Loucy (cell line): ENCODE measurements at regions not wholly inside any gene's neighbourhood (a gene's known extent, or its start where the extent isn't known, plus 50 kb on each side); places are given as distances from the start of the nearest gene placed in this dataset.

Experiments
- H2AFZ ChIP-seq: fragments of 200-600 bp; sonication (generic); 2 replicates; pipeline ENCODE4 v1.6.0; 2016; ENCODE audit warnings: antibody characterized with exemption, mild to moderate bottlenecking, low read length, moderate library complexity
- H3F3A ChIP-seq: fragments of 200-600 bp; 2 replicates; pipeline ENCODE4 v1.6.0; 2016; ENCODE audit warnings: antibody characterized with exemption, low read depth, mild to moderate bottlenecking
- H3K27me3 ChIP-seq: fragments of 200-600 bp; sonication (generic); 2 replicates; pipeline ENCODE4 v1.6.1; 2014; ENCODE audit warnings: low read length, mild to moderate bottlenecking; ENCODE audit not compliant: insufficient read depth, poor library complexity, severe bottlenecking
- H3K36me3 ChIP-seq: fragments of 200-600 bp; sonication (generic); 2 replicates; pipeline ENCODE4 v1.6.1; 2016; ENCODE audit warnings: low read length; ENCODE audit not compliant: insufficient read depth
- H3K4me1 ChIP-seq: fragments of 200-600 bp; sonication (generic); 2 replicates; pipeline ENCODE4 v1.5.1; 2014; ENCODE audit warnings: low read length, mild to moderate bottlenecking; ENCODE audit not compliant: insufficient read depth, poor library complexity, severe bottlenecking
- H3K4me2 ChIP-seq: fragments of 200-600 bp; sonication (generic); 2 replicates; pipeline ENCODE4 v1.6.0; 2014; ENCODE audit warnings: antibody characterized with exemption, low read length, low read depth, mild to moderate bottlenecking; ENCODE audit not compliant: poor library complexity, severe bottlenecking
- H3K4me3 ChIP-seq: fragments of 200-600 bp; sonication (generic); 2 replicates; pipeline ENCODE4 v1.5.1; 2014; ENCODE audit warnings: low read length, mild to moderate bottlenecking, mixed read lengths; ENCODE audit not compliant: poor library complexity, severe bottlenecking
- H3K79me2 ChIP-seq: fragments of 200-600 bp; sonication (generic); 2 replicates; pipeline ENCODE4 v1.6.1; 2014; ENCODE audit warnings: low read length; ENCODE audit not compliant: insufficient read depth
- H3K9ac ChIP-seq: fragments of 200-600 bp; sonication (generic); 2 replicates; pipeline ENCODE4 v1.6.0; 2014; ENCODE audit warnings: mild to moderate bottlenecking, low read depth, low read length, moderate library complexity; ENCODE audit not compliant: poor library complexity, severe bottlenecking
- H3K9me2 ChIP-seq: fragments of 200-600 bp; sonication (generic); replicated peaks from 2 replicates; pipeline ENCODE4 v1.6.1; 2016; ENCODE audit warnings: low read depth, low read length, mixed read lengths
- H3K9me3 ChIP-seq: fragments of 200-600 bp; sonication (generic); 2 replicates; pipeline ENCODE4 v1.6.1; 2014; ENCODE audit warnings: mild to moderate bottlenecking, antibody characterized with exemption, low read length, low read depth; ENCODE audit not compliant: insufficient read depth
- H4K20me1 ChIP-seq: fragments of 200-600 bp; sonication (generic); 2 replicates; pipeline ENCODE4 v1.6.0; 2014; ENCODE audit warnings: antibody characterized with exemption, low read length, mild to moderate bottlenecking; ENCODE audit not compliant: insufficient read depth, poor library complexity, severe bottlenecking
- EZH2phosphoT487 ChIP-seq: fragments of 200-600 bp; IDR thresholded peaks from 2 replicates; pipeline ENCODE4 v1.6.1; 2018; ENCODE audit warnings: antibody characterized with exemption, mild to moderate bottlenecking, moderate library complexity, borderline replicate concordance
- TF ChIP-seq, protein P1 (sequence below): fragments of 200-600 bp; sonication (generic); conservative IDR thresholded peaks from 2 replicates; pipeline ENCODE4 v1.5.1; 2014; ENCODE audit warnings: mild to moderate bottlenecking, antibody characterized with exemption, low read length

DNA sequence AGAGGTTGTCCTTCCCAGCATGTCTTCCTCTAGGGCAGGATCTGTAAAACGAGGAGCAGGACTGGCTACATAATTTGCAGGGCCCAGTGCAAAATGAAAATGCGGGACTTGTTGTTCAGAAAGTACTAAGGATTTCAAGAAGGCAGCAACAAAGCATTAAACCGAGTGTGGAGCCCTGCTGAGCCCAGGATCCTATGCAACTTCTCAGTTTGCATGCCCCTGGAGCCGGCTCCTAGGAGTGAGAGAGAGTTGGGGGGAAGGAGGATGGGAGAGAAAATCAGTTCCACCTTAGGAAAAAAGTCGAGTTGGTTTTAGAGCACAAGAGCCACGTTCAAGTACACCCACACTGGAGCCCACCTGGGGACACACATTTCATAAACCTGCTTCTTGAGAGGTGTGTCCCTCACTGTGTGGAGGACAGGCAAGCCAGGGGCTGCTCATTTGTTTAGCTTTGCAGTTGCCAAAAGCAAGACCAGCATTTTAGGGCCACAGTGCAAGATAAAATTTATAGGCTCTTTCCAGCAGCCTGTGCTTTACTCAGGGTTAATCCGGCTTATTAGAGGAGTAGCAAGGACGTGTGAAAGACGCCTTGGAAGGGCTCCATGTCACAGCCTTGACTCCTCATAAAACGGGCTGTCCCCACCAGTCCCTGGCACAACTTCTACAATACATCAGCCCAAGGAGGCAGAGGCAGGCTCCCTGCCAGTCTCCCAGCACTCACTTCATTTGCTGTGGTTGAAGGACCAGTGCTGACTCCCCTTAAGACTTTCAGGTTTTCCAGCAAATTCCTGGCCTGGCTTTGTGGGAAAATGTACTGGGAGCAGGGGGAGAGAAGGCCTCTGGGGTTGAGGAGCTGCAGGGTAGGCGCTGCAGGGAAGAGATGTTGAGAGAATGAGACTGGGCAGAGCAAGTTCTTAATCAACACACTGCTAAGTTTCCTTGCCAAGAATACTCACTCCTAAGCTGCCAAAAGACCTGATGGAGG lies 159.7 kb upstream of the SEMA6A start:
- Histone ChIP-seq H3K36me3 (no peaks in the 10 kb centered on the region), H3K9me3 (no peaks in the 10 kb centered on the region), H4K20me1 (no peaks in the 10 kb centered on the region), H3K4me3 (no peak overlapping the region), H3F3A (no peaks in the 10 kb centered on the region), H3K79me2 (no peaks in the 10 kb centered on the region), H3K9ac (no peak overlapping the region), H3K27me3 (no peaks in the 10 kb centered on the region), H3K4me1 (no peaks in the 10 kb centered on the region), H2AFZ (no peak overlapping the region), H3K4me2 (no peak overlapping the region), H3K9me2 (no peaks in the 10 kb centered on the region)
- no peak for TF ChIP-seq EZH2phosphoT487
- TF ChIP-seq, protein P1, sequence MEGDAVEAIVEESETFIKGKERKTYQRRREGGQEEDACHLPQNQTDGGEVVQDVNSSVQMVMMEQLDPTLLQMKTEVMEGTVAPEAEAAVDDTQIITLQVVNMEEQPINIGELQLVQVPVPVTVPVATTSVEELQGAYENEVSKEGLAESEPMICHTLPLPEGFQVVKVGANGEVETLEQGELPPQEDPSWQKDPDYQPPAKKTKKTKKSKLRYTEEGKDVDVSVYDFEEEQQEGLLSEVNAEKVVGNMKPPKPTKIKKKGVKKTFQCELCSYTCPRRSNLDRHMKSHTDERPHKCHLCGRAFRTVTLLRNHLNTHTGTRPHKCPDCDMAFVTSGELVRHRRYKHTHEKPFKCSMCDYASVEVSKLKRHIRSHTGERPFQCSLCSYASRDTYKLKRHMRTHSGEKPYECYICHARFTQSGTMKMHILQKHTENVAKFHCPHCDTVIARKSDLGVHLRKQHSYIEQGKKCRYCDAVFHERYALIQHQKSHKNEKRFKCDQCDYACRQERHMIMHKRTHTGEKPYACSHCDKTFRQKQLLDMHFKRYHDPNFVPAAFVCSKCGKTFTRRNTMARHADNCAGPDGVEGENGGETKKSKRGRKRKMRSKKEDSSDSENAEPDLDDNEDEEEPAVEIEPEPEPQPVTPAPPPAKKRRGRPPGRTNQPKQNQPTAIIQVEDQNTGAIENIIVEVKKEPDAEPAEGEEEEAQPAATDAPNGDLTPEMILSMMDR, result no peak

DNA sequence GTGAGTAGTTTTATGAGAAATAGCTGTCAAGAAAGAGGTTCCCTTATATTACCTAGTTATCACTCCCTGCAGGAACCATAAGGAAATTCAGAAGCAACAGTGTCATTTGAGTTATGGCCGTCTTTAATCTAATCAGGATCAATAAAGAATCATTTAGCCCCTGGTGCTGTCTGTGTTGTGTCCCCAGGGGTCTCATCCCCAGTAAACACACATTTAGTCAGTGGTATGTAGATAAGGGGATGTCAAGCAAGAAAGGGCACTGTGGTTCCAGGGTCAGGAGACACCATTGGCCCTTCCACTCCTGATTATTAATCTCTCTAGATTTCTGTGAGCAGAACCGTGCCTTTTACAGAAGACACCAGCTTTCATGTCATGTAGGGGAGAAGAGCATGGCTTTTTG lies 158.0 kb upstream of the SEMA6A start:
- Histone ChIP-seq H3K27me3 (no peaks in the 10 kb centered on the region), H3K9ac (no peak overlapping the region), H3K36me3 (no peaks in the 10 kb centered on the region), H3K4me2 (no peak overlapping the region), H3K4me1 (no peaks in the 10 kb centered on the region), H3K9me2 (no peaks in the 10 kb centered on the region), H3K9me3 (no peaks in the 10 kb centered on the region), H3K79me2 (no peaks in the 10 kb centered on the region), H3F3A (no peaks in the 10 kb centered on the region), H2AFZ (no peak overlapping the region), H3K4me3 (no peak overlapping the region), H4K20me1 (no peaks in the 10 kb centered on the region)
- TF ChIP-seq EZH2phosphoT487, result no peak
- TF ChIP-seq, protein P1, result no peak

DNA sequence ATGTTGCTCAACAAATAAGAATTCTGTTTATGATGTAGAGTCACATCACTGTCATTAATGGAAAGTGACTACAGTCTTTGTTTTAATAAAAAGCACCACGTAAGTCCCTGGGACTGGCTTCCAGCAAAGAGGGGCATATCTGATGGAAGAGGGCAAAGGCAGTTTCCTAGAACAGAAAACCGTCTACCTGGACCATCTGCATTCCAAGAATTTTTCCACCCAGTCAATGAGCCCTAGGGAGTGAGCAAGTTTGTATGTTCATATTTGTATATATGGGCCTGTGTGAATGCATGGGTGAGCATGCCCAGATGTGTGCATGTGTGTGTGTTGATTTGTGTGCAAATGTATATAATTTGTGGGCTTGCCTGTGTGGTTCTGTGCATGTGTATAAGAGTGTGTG lies 156.8 kb upstream of the SEMA6A start:
- Histone ChIP-seq H3K79me2 (no peaks in the 10 kb centered on the region), H2AFZ (no peak overlapping the region)
- no peak for TF ChIP-seq EZH2phosphoT487
- TF ChIP-seq, protein P1, result no peak

More for the DNA sequence above, 156.8 kb upstream of the SEMA6A start:
- no peak overlapping the region for H3K9ac ChIP-seq
- H4K20me1 ChIP-seq, result no peaks in the 10 kb centered on the region
- H3K4me1 ChIP-seq, result no peaks in the 10 kb centered on the region
- no peaks in the 10 kb centered on the region for H3K27me3 ChIP-seq
- no peaks in the 10 kb centered on the region for H3K9me3 ChIP-seq
- no peaks in the 10 kb centered on the region for H3F3A ChIP-seq
- H3K36me3 ChIP-seq, result no peaks in the 10 kb centered on the region
- H3K4me2 ChIP-seq, result no peak overlapping the region
- no peaks in the 10 kb centered on the region for H3K9me2 ChIP-seq
- H3K4me3 ChIP-seq, result no peak overlapping the region
